Large intestine (tissue), 3 donors: ENCODE measurements at regions not wholly inside any gene's neighbourhood (a gene's known extent, or its start where the extent isn't known, plus 50 kb on each side); places are given as distances from the start of the nearest gene placed in this dataset.
A peak's percentile ranks its signal among the peaks of the same experiment; 100 is the strongest.

Experiments used
- DNase-seq, 2 donors: peaks; one replicate each; pipeline versions ENCODE4 v3.0.0 to v3.0.0-alpha.2; 2013
- H3K27ac ChIP-seq: one replicate; pipeline ENCODE4 v1.5.1; 2013; ENCODE audit warnings: low read length
- H3K27me3 ChIP-seq: 2 replicates; pipeline ENCODE4 v1.6.1; 2013; ENCODE audit warnings: low read length; ENCODE audit not compliant: control insufficient read depth, insufficient read depth
- H3K36me3 ChIP-seq: 2 replicates; pipeline ENCODE4 v1.6.1; 2013; ENCODE audit warnings: low read length; ENCODE audit not compliant: control insufficient read depth, insufficient read depth
- H3K4me1 ChIP-seq: one replicate; pipeline ENCODE4 v1.6.1; 2013; ENCODE audit warnings: low read length; ENCODE audit not compliant: control insufficient read depth, insufficient read depth
- H3K4me3 ChIP-seq: one replicate; pipeline ENCODE4 v1.5.1; 2013; ENCODE audit warnings: low read length
- H3K9me3 ChIP-seq: one replicate; pipeline ENCODE4 v1.6.1; 2013; ENCODE audit warnings: mild to moderate bottlenecking, low read depth, low read length, moderate library complexity; ENCODE audit not compliant: control insufficient read depth
- WGBS: methylation state at CpG from one replicate; pipeline ENCODE4 v1.1.5; 2013; ENCODE audit warnings: low lambda C conversion rate; ENCODE audit not compliant: insufficient coverage; 5-methylcytosine and 5-hydroxymethylcytosine counted together

- H3K4me1 ChIP-seq: peaks cover 45% of the 10 kb centered on the region
- H3K36me3 ChIP-seq: no peaks in the 10 kb centered on the region
- H3K27ac ChIP-seq: peak overlapping the region; percentile 41
- H3K9me3 ChIP-seq: no peaks in the 10 kb centered on the region
- no peak overlapping the region for H3K4me3 ChIP-seq
- peak; percentile 16 to 47 for DNase-seq
- 71% methylated on average over 1 of the region's 1 CpG for WGBS
- H3K27me3 ChIP-seq: no peaks in the 10 kb centered on the region
Observed at GRCh38 chr3:34261001-34261385, 462.6 kb downstream of the PDCD6IP start.

- Histone ChIP-seq H3K27ac (peak overlapping the region; percentile 45), H3K4me1 (peaks cover 42% of the 10 kb centered on the region), H3K27me3 (no peaks in the 10 kb centered on the region), H3K4me3 (no peak overlapping the region), H3K9me3 (no peaks in the 10 kb centered on the region), H3K36me3 (no peaks in the 10 kb centered on the region)
- no CpG with 5 or more reads among the region's 4 CpGs for WGBS
- peak; percentile 47 to 78 for DNase-seq
Observed at GRCh38 chr3:34263101-34263621, 464.7 kb downstream of the PDCD6IP start.

- H3K9me3 ChIP-seq: no peaks in the 10 kb centered on the region
- no peak overlapping the region for H3K27ac ChIP-seq
- WGBS: 70% methylated on average over 2 of the region's 5 CpGs
- no peak for DNase-seq
- peaks cover 43% of the 10 kb centered on the region for H3K4me1 ChIP-seq
- no peak overlapping the region for H3K4me3 ChIP-seq
- no peaks in the 10 kb centered on the region for H3K36me3 ChIP-seq
- H3K27me3 ChIP-seq: no peaks in the 10 kb centered on the region
Observed at GRCh38 chr3:34264337-34265041, 466.1 kb downstream of the PDCD6IP start.

- H3K9me3 ChIP-seq: no peaks in the 10 kb centered on the region
- H3K4me1 ChIP-seq: peaks cover 20% of the 10 kb centered on the region
- no peaks in the 10 kb centered on the region for H3K27me3 ChIP-seq
- no peak overlapping the region for H3K4me3 ChIP-seq
- no peak overlapping the region for H3K27ac ChIP-seq
- H3K36me3 ChIP-seq: no peaks in the 10 kb centered on the region
- no peak for DNase-seq
Observed at GRCh38 chr3:34267088-34267487, 468.7 kb downstream of the PDCD6IP start.

- peak; percentile 31 to 64 for DNase-seq
- Histone ChIP-seq H3K4me1 (peaks cover 11% of the 10 kb centered on the region), H3K9me3 (no peaks in the 10 kb centered on the region), H3K4me3 (no peak overlapping the region), H3K36me3 (no peaks in the 10 kb centered on the region), H3K27ac (peak overlapping the region; percentile 43), H3K27me3 (no peaks in the 10 kb centered on the region)
- WGBS: 75% methylated on average over 1 of the region's 4 CpGs
Observed at GRCh38 chr3:34268032-34268709, 469.7 kb downstream of the PDCD6IP start.

GRCh38 chr3:34275811-34276210, 477.4 kb downstream of the PDCD6IP start:
- no peak for DNase-seq
- no CpG with 5 or more reads among the region's 2 CpGs for WGBS
- Histone ChIP-seq H3K4me3 (no peak overlapping the region), H3K27me3 (no peaks in the 10 kb centered on the region), H3K9me3 (no peaks in the 10 kb centered on the region), H3K4me1 (no peaks in the 10 kb centered on the region), H3K27ac (no peak overlapping the region), H3K36me3 (no peaks in the 10 kb centered on the region)

- Histone ChIP-seq H3K27me3 (no peaks in the 10 kb centered on the region), H3K36me3 (no peaks in the 10 kb centered on the region), H3K4me1 (no peaks in the 10 kb centered on the region), H3K9me3 (no peaks in the 10 kb centered on the region), H3K4me3 (no peak overlapping the region), H3K27ac (no peak overlapping the region)
- no peak for DNase-seq
Observed at GRCh38 chr3:34276342-34276741, 477.9 kb downstream of the PDCD6IP start.

- no peak overlapping the region for H3K4me3 ChIP-seq
- no peaks in the 10 kb centered on the region for H3K27me3 ChIP-seq
- H3K36me3 ChIP-seq: no peaks in the 10 kb centered on the region
- WGBS: no CpG with 5 or more reads among the region's 2 CpGs
- no peaks in the 10 kb centered on the region for H3K4me1 ChIP-seq
- no peak for DNase-seq
- no peaks in the 10 kb centered on the region for H3K9me3 ChIP-seq
- H3K27ac ChIP-seq: no peak overlapping the region
Observed at GRCh38 chr3:34277110-34277509, 478.7 kb downstream of the PDCD6IP start.

GRCh38 chr3:34279901-34280300, 481.5 kb downstream of the PDCD6IP start:
- H3K9me3 ChIP-seq: no peaks in the 10 kb centered on the region
- no CpG with 5 or more reads among the region's 2 CpGs for WGBS
- no peak overlapping the region for H3K4me3 ChIP-seq
- no peak overlapping the region for H3K27ac ChIP-seq
- H3K4me1 ChIP-seq: no peaks in the 10 kb centered on the region
- no peaks in the 10 kb centered on the region for H3K36me3 ChIP-seq
- H3K27me3 ChIP-seq: no peaks in the 10 kb centered on the region
- DNase-seq: no peak

- no CpG with 5 or more reads among the region's 3 CpGs for WGBS
- H3K27ac ChIP-seq: no peak overlapping the region
- H3K9me3 ChIP-seq: no peaks in the 10 kb centered on the region
- H3K4me3 ChIP-seq: no peak overlapping the region
- H3K36me3 ChIP-seq: no peaks in the 10 kb centered on the region
- H3K4me1 ChIP-seq: no peaks in the 10 kb centered on the region
- no peak for DNase-seq
- no peaks in the 10 kb centered on the region for H3K27me3 ChIP-seq
Observed at GRCh38 chr3:34283751-34284150, 485.3 kb downstream of the PDCD6IP start.
